Nucleus accumbens (tissue), 56 donors: ENCODE measurements at regions not wholly inside any gene's neighbourhood (a gene's known extent, or its start where the extent isn't known, plus 50 kb on each side); places are given as distances from the start of the nearest gene placed in this dataset.
A peak's percentile ranks its signal among the peaks of the same experiment; 100 is the strongest.

ENCODE experiments used
- DNase-seq, 56 donors: peaks; one replicate each; lab custom pipeline; 2025; lab: John Stamatoyannopoulos, UW

- no peak for DNase-seq
Measured at GRCh38 chr4:23355258-23355657, 534.6 kb downstream of the PPARGC1A start.

DNA sequence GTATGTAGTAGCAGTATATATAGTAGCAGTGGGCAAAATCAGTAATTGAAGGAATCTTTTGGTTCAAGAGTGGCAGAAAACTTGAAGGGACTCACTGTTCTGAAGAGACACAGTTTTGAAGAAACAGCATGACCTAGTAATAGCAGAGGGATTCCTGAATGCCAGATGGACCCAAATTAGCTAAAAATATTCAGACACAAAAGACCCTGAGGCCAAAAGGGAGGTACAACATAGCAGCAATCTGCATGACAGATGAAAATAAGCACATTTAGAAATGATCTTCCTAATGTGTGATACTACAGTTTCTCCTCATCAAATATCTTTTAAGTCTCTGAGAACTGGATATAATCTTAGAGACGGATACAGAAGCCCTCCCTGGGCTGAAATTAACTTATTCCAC, 536.6 kb downstream of the PPARGC1A start:
- DNase-seq: no peak

GRCh38 chr4:23348789-23349498, 540.9 kb downstream of the PPARGC1A start:
- no peak for DNase-seq

DNA sequence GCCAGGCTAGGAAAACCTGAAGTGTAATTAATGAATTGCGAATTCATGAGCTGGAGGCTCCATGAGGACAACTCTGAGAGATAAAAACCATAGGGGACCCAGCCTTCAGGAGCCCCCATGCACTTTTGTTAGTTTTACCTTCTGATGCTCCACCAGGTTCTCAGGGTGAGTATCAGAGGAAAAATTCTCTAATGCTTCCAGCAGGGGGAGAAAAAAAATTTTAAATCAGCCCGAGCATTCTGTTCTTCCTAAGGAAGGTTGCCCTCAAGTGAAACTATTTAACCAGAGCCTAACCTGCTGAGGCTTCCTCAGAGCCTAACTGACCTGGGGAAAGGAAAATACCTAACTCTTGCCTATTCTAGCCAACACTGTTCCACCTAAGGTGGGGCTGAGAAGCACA, 552.6 kb downstream of the PPARGC1A start:
- no peak for DNase-seq

DNA sequence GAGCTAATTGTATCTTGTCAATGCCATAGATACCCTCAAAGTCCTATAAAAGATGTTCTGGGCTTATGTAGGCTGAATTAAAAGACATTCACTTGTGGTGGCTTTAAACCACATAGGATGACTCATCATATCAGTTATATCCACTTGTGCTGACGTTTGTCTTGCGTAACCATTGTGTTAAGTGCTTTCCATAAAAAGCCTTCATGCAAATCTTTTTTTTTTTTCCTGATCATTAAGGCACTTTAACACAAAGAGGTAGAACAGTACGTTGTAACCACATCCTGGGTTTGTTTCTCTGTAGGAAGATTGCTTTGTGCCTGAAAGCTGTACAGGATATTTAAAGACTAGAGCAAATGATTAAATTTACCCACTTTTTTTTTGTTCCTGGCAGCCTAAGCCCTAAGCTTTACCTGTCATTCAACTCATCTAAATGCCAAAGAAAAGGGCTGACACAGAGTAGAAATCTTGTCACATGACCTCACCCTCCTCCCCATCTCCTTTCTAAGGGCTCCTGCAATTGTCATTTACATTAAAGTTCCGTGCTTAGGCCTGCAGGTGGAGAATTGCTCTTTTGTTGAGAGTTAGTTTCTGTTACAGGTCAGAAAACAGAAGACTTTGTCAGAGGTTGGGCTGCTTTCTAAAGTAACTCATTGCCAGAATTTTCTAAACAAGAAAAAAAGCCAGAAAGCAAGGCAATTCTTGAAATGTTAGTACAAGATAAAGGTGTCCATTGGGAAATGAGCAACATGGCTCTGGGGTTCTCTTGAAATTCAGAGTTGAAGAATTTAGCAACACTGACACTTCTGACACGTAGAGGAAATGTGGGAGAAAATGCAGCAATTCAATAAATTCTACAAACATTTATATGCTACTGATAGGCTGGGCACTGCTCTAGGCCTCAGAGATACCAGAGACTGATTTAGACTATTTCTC, 555.6 kb downstream of the PPARGC1A start:
- DNase-seq: peak in 18 of 56 donors; percentile 0 to 71 (median 3)

GRCh38 chr4:23333556-23333945, 556.3 kb downstream of the PPARGC1A start:
- no peak for DNase-seq

- DNase-seq: no peak
Measured at GRCh38 chr4:23332313-23332712, 557.5 kb downstream of the PPARGC1A start.

DNA sequence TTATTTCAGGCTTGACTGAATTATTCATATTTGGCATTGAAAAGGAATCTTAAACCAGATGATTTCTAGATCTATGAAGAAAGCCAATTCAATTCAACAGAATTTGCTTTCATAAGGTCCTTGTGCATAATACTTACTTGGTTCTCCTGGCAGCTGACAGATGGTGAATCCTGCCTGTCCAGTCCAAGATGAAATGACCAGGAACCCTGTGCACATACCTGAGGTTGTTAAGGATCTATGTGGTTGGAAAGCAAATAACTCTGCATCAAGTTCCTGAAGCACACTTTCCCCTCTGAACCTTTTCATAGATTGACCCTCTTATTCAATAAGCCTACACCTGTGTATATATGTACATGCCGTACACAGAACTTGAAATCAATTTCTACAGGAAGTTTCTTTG, 562.7 kb downstream of the PPARGC1A start:
- no peak for DNase-seq

- DNase-seq: no peak
Measured at GRCh38 chr4:23324021-23324690, 565.7 kb downstream of the PPARGC1A start.

DNA sequence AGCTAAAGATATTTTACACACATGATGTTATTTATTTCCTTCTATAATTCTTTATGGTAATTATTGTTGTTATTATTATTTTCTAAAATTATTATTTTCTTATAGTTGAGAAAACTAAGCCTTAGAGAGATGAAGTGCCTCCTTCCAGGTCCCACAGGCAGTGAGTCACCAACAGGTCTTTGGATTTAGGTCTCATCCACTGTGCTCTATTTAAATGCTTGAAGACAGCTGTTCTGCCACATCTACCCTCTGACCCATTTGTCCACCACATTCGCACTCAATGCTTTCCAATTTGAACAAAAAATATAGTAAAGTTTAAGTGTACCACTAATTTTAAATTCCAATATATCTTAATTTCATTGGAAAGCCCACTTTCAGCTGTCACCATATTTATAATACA, 566.4 kb downstream of the PPARGC1A start:
- no peak for DNase-seq

DNA sequence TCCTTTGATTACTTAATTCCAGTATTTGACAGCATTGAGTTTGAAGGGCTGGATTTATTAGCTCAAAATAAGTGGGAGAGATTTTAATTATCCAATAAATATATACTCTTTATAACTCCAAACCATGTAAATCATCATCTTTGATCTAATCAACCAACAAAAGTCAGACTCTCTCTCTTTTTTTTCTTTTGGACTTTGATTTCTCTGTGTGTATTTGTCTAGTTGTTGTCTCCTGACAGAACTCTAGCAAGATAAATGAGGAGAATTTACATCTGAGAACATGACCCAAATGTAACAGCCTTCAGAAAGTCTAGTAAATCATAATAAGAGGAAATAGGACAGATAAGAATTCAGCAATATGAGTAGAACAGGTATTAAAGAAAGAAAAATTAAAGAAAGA, 567.1 kb downstream of the PPARGC1A start:
- no peak for DNase-seq

GRCh38 chr4:23320931-23321587, 568.8 kb downstream of the PPARGC1A start:
- DNase-seq: no peak

DNA sequence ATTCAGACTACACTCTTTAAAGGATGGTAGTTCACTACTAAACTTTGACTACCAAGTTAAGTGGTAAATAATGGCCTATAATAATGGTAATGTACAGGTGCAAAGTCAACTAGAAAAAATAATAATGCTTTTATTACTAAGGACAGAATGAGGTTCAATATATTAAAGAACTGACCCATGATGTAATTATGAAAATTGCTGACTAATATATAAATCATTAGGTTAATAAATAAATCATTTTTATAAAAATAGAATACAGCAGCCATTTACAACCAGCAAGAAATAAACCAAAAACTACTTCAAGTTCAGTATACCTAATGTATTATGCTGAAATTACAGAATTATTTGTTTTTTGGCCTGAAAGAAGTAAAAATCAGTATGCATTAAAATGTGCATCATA, 577.2 kb downstream of the PPARGC1A start:
- no peak for DNase-seq

GRCh38 chr4:23311983-23312382, 577.9 kb downstream of the PPARGC1A start:
- no peak for DNase-seq

DNA sequence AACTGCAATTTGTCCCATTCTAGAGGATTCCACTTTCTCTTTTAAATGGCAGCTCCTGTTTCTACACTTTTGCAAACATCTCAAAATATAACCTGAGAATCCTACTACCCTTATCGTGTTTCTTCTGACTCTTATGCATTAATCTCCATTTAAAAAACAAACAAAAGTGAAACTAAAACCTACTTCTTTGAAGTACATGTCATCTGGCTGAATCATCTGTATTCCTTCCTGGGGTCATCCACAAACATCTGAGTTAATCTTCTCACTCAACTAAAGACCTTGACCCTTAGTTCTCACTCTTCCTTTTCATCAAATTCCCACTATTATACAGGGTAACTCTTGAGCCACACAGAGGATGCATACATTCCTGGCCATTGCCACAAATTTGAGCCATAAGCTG, 584.8 kb downstream of the PPARGC1A start:
- no peak for DNase-seq

- no peak for DNase-seq
Measured at GRCh38 chr4:23298371-23298770, 591.5 kb downstream of the PPARGC1A start.

- DNase-seq: no peak
Measured at GRCh38 chr4:23297327-23297726, 592.5 kb downstream of the PPARGC1A start.

DNA sequence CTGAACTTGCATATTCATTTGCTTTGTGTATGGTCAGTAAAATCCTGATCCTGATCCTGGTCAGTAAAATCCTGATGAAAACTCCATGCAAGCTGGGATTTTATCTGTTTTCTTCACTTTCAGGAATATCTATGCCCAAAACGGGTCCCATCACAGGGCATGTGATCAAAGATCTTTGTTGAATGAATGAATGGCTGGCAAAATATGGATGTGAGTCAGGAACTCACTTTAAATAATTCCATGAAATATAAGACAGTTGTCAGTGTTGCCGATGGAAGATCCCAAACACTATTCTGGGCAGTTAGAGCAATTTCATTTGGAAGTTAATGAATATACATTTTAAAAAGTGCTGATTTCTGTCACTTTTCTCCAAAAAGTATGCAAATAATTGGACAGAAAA, 598.4 kb downstream of the GBA3 start:
- no peak for DNase-seq

- DNase-seq: no peak
Measured at GRCh38 chr4:23290656-23291055, 597.9 kb downstream of the GBA3 start.

DNA sequence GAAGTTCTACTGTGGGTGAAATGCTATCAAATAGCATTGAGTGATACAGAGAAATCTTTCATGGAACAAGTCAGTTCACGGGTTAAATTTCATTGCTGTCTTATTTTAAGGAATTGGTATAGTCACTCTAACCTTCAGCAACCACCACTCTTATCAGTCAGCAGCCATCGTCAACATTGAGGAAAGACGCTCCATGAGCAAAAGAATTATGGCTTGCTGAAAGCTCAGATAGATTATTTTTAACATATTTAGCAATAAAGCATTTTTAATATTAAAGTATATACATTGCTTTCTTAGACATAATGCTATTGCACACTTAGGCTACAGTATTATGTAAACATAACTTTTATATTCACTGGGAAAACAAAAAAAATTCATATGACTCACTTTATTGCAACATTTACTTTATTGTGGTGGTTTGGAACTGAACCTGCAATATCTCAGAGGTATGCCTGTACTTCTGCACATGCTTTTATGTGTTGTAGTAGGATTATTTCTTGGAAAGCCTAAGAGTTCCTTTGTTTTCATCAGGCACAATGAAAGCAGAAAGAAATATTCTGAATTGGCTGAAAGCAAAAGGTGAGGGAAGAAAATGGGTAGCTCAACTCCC, 586.7 kb downstream of the GBA3 start:
- DNase-seq: no peak
